Vagina (tissue), 2 donors: ENCODE measurements at regions not wholly inside any gene's neighbourhood (a gene's known extent, or its start where the extent isn't known, plus 50 kb on each side); places are given as distances from the start of the nearest gene placed in this dataset.

Source experiments
- POLR2AphosphoS5 ChIP-seq, 2 donors: sonication (generic); formaldehyde crosslinking; IDR thresholded peaks; one replicate each; pipeline ENCODE4 v1.9.0; 2017; ENCODE audit warnings: antibody characterized with exemption in 2 of 2, mild to moderate bottlenecking in 2 of 2, low read depth in 1 of 2; ENCODE audit not compliant: insufficient read depth in 1 of 2
- TF ChIP-seq, protein P1 (sequence below), 3 experiments: fragments of 450-650 bp in 2 of 3; fragments of 200-600 bp in 1 of 3; sonication (generic) in 1 of 3; IDR thresholded peaks; one replicate each; pipeline ENCODE4 v1.5.1; 2017 to 2019; ENCODE audit warnings: antibody characterized with exemption in 3 of 3, mild to moderate bottlenecking in 2 of 3, moderate library complexity in 2 of 3

DNA sequence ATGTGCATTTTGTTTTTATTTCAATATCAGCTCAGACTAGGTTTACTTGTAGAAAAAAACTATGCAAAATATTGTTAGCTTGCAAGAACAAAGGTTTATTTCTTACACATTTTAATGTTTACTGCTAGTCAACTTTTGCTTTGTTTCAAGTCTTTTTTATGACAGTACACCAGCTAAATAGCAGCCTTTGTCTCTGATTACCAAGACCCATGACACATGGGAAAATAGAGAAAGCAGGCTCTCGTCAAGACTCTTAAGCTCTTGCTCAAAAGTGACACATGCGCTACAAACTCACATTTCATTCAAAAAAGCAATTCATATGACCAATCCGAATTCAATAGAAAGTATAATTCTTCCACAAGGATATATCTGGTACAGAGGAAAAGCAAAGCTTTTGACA, 642.3 kb upstream of the SLITRK1 start:
- TF ChIP-seq, protein P1, sequence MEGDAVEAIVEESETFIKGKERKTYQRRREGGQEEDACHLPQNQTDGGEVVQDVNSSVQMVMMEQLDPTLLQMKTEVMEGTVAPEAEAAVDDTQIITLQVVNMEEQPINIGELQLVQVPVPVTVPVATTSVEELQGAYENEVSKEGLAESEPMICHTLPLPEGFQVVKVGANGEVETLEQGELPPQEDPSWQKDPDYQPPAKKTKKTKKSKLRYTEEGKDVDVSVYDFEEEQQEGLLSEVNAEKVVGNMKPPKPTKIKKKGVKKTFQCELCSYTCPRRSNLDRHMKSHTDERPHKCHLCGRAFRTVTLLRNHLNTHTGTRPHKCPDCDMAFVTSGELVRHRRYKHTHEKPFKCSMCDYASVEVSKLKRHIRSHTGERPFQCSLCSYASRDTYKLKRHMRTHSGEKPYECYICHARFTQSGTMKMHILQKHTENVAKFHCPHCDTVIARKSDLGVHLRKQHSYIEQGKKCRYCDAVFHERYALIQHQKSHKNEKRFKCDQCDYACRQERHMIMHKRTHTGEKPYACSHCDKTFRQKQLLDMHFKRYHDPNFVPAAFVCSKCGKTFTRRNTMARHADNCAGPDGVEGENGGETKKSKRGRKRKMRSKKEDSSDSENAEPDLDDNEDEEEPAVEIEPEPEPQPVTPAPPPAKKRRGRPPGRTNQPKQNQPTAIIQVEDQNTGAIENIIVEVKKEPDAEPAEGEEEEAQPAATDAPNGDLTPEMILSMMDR (IDR thresholded peaks at IDR 0.05), result no peak
- no peak for TF ChIP-seq POLR2AphosphoS5 (IDR thresholded peaks at IDR 0.05; ENCODE audit: insufficient read depth in 1 of 2, low read depth in 1 of 2)
